IMR-90 (cell line): ENCODE measurements at regions not wholly inside any gene's neighbourhood (a gene's known extent, or its start where the extent isn't known, plus 50 kb on each side); places are given as distances from the start of the nearest gene placed in this dataset.

Experiments
- BHLHE40 ChIP-seq: fragments of 150-350 bp; IDR thresholded peaks from 2 replicates; pipeline ENCODE4 v1.6.1; 2016; ENCODE audit warnings: mild to moderate bottlenecking, low read depth, low read length
- CEBPB ChIP-seq: IDR thresholded peaks from 2 replicates; pipeline ENCODE4 v1.6.1; 2012; ENCODE audit warnings: low read depth, low read length, improper control_type of control experiment
- CHD1 ChIP-seq: IDR thresholded peaks from 2 replicates; pipeline ENCODE4 v1.6.1; 2012; ENCODE audit warnings: low read depth, low read length, improper control_type of control experiment
- CTCF ChIP-seq: conservative IDR thresholded peaks from 2 replicates; pipeline ENCODE4 v1.5.1; 2012; ENCODE audit warnings: mild to moderate bottlenecking, low read depth, low read length, improper control_type of control experiment
- FOS ChIP-seq: fragments of 150-350 bp; IDR thresholded peaks from 2 replicates; pipeline ENCODE4 v1.6.1; 2016; ENCODE audit warnings: low read depth, low read length
- MAZ ChIP-seq: IDR thresholded peaks from 2 replicates; pipeline ENCODE4 v1.6.1; 2012; ENCODE audit warnings: low read depth, mild to moderate bottlenecking, low read length, improper control_type of control experiment, moderate library complexity, borderline replicate concordance
- MXI1 ChIP-seq: IDR thresholded peaks from 2 replicates; pipeline ENCODE4 v1.6.1; 2012; ENCODE audit warnings: low read depth, mild to moderate bottlenecking, low read length, moderate library complexity, borderline replicate concordance
- POLR2A ChIP-seq: IDR thresholded peaks from 2 replicates; pipeline ENCODE4 v1.6.1; 2012; ENCODE audit warnings: mild to moderate bottlenecking, low read depth, low read length
- RAD21 ChIP-seq: IDR thresholded peaks from 2 replicates; pipeline ENCODE4 v1.6.1; 2012; ENCODE audit warnings: low read length, improper control_type of control experiment
- RFX5 ChIP-seq: IDR thresholded peaks from 2 replicates; pipeline ENCODE4 v1.8.0; 2012; ENCODE audit warnings: low read depth, mild to moderate bottlenecking, low read length, moderate library complexity
- SMC3 ChIP-seq: fragments of 150-350 bp; IDR thresholded peaks from 2 replicates; pipeline ENCODE4 v1.6.1; 2016; ENCODE audit warnings: low read depth, mild to moderate bottlenecking, antibody characterized with exemption, low read length, moderate library complexity
- USF2 ChIP-seq: fragments of 150-350 bp; IDR thresholded peaks from 2 replicates; pipeline ENCODE4 v1.6.1; 2017; ENCODE audit warnings: mild to moderate bottlenecking, antibody characterized with exemption, low read length, low read depth

DNA sequence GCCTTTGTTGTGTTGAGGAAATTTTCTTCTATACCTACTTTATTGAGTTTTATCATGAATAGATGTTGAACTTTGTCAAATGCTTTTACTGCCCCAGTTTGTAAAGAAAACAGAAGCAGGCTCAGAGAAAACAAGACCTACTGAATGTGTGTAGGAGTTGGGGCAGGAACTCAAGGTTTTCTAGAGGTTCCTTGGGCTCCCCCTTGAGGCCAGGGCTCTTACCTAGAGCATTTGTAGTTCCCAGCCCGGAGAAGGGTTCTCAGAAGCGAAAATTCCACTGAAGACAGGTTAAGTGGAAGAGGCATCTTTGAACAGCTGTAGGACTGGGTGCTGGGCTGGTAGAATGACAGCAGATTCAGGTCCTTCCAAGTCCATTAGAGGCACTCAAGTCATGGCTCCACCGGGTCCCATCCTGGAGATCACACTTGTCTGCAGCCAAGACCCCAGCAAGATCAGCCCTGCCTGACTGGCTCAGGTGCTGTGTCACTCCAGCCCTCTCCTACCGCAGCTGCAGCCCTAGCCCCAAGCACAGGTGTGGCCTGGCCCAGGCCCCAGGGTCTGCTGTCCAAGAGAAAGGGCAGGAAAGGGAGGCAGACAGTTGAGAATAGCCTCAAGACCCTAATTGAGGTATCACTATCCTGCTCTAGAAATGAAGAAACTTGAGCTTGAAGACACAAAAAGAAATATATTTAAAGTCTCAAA, 425.5 kb downstream of the PCDH20 start:
- TF ChIP-seq CTCF (no peak), FOS (no peak), BHLHE40 (no peak), MXI1 (no peak), CEBPB (no peak), CHD1 (no peak), POLR2A (no peak), RFX5 (no peak), USF2 (no peak), MAZ (no peak), RAD21 (no peak), SMC3 (no peak)
